OCI-LY7 (cell line): ENCODE measurements at regions not wholly inside any gene's neighbourhood (a gene's known extent, or its start where the extent isn't known, plus 50 kb on each side); places are given as distances from the start of the nearest gene placed in this dataset.

Experiments
- BruUV-seq: library from RNA; stranded (reverse); fragments of 400-500 nt; replicated peaks from 2 replicates; lab custom pipeline; 2021; lab: Mats Ljungman, UMichigan
- CTCF ChIA-PET: fragments of 300-600 bp; sonication (Branson Sonifier 250); formaldehyde crosslinking; loops from one replicate; lab custom pipeline; 2022; ENCODE audit warnings: antibody characterized with exemption; ENCODE audit not compliant: unreplicated experiment; lab: Charles Lee
- POLR2A ChIA-PET: fragments of 300-600 bp; sonication (Branson Sonifier 250); formaldehyde crosslinking; loops from one replicate; lab custom pipeline; 2022; ENCODE audit warnings: antibody characterized with exemption; lab: Charles Lee
- DNase-seq: peaks from one replicate; pipeline ENCODE4 v3.0.0-alpha.2; 2015; ENCODE audit warnings: low spot score
- H2AFZ ChIP-seq: fragments of 200-600 bp; sonication (generic), shearing (Covaris generic); 2 replicates; pipeline ENCODE4 v1.6.1; 2014; ENCODE audit warnings: mild to moderate bottlenecking, antibody characterized with exemption, low read length, moderate library complexity
- H3K27ac ChIP-seq: fragments of 200-600 bp; sonication (generic); 2 replicates; pipeline ENCODE4 v1.5.1; 2014; ENCODE audit warnings: mixed run types, low read depth, mild to moderate bottlenecking, moderate library complexity, low read length, inconsistent platforms; ENCODE audit not compliant: poor library complexity, severe bottlenecking
- H3K36me3 ChIP-seq: fragments of 200-600 bp; sonication (generic); 2 replicates; pipeline ENCODE4 v1.6.1; 2014; ENCODE audit warnings: mild to moderate bottlenecking, antibody characterized with exemption, low read length, moderate library complexity, mixed read lengths; ENCODE audit not compliant: insufficient read depth
- H3K4me1 ChIP-seq: fragments of 200-600 bp; sonication (generic); 2 replicates; pipeline ENCODE4 v1.5.1; 2014; ENCODE audit warnings: mild to moderate bottlenecking, low read length; ENCODE audit not compliant: insufficient read depth, poor library complexity, severe bottlenecking
- H3K4me2 ChIP-seq: fragments of 200-600 bp; sonication (generic); 2 replicates; pipeline ENCODE4 v1.6.1; 2014; ENCODE audit warnings: mild to moderate bottlenecking, low read length
- H3K4me3 ChIP-seq: fragments of 200-600 bp; sonication (generic); 2 replicates; pipeline ENCODE4 v1.5.1; 2014; ENCODE audit warnings: mild to moderate bottlenecking, low read depth, low read length; ENCODE audit not compliant: poor library complexity, severe bottlenecking
- H3K79me2 ChIP-seq: fragments of 200-600 bp; sonication (generic); 2 replicates; pipeline ENCODE4 v1.6.1; 2016; ENCODE audit warnings: low read depth, mild to moderate bottlenecking, low read length, moderate library complexity, mixed read lengths; ENCODE audit not compliant: insufficient read depth
- H3K9me2 ChIP-seq: fragments of 200-600 bp; sonication (generic); 2 replicates; pipeline ENCODE4 v1.6.1; 2016; ENCODE audit warnings: mild to moderate bottlenecking, low read length, mixed read lengths; ENCODE audit not compliant: insufficient read depth
- H3K9me3 ChIP-seq: fragments of 200-600 bp; sonication (generic); 2 replicates; pipeline ENCODE4 v1.6.1; 2014; ENCODE audit warnings: mild to moderate bottlenecking, mixed run types, low read length, mixed read lengths
- H4K20me1 ChIP-seq: fragments of 200-600 bp; sonication (generic); 2 replicates; pipeline ENCODE4 v1.6.1; 2014; ENCODE audit warnings: mild to moderate bottlenecking, antibody characterized with exemption, low read length, moderate library complexity, mixed read lengths; ENCODE audit not compliant: insufficient read depth
- EZH2phosphoT487 ChIP-seq: fragments of 200-600 bp; sonication (generic); IDR thresholded peaks from 2 replicates; pipeline ENCODE4 v1.6.1; 2018; ENCODE audit warnings: low read depth, borderline replicate concordance, mild to moderate bottlenecking, mixed run types, antibody characterized with exemption, low read length, moderate library complexity, mixed read lengths
- intact Hi-C: fragments of 100-400 bp; cut with micrococcal nuclease; formaldehyde crosslinking; loops from one replicate; pipeline ENCODE4 v1.10.0; 2022; ENCODE audit not compliant: unreplicated experiment
- TF ChIP-seq, protein P1 (sequence below): fragments of 200-600 bp; sonication (generic); conservative IDR thresholded peaks from 2 replicates; pipeline ENCODE4 v1.5.1; 2014; ENCODE audit warnings: mild to moderate bottlenecking, antibody characterized with exemption, low read length, moderate library complexity, mixed read lengths

- Histone ChIP-seq H4K20me1 (no peaks in the 10 kb centered on the region), H3K4me3 (no peak overlapping the region), H3K4me2 (no peak overlapping the region), H3K27ac (no peak overlapping the region), H2AFZ (no peak overlapping the region), H3K9me3 (no peaks in the 10 kb centered on the region), H3K9me2 (no peaks in the 10 kb centered on the region), H3K4me1 (no peaks in the 10 kb centered on the region), H3K36me3 (no peaks in the 10 kb centered on the region), H3K79me2 (no peaks in the 10 kb centered on the region)
- no peak for TF ChIP-seq EZH2phosphoT487
- TF ChIP-seq, protein P1, sequence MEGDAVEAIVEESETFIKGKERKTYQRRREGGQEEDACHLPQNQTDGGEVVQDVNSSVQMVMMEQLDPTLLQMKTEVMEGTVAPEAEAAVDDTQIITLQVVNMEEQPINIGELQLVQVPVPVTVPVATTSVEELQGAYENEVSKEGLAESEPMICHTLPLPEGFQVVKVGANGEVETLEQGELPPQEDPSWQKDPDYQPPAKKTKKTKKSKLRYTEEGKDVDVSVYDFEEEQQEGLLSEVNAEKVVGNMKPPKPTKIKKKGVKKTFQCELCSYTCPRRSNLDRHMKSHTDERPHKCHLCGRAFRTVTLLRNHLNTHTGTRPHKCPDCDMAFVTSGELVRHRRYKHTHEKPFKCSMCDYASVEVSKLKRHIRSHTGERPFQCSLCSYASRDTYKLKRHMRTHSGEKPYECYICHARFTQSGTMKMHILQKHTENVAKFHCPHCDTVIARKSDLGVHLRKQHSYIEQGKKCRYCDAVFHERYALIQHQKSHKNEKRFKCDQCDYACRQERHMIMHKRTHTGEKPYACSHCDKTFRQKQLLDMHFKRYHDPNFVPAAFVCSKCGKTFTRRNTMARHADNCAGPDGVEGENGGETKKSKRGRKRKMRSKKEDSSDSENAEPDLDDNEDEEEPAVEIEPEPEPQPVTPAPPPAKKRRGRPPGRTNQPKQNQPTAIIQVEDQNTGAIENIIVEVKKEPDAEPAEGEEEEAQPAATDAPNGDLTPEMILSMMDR: no peak
- no TSS peak for BruUV-seq
- intact Hi-C loops: no loop called here
- POLR2A ChIA-PET: interaction anchor here (0.7 to 1.4 kb wide), 2 partner anchors 18 to 174 kb away, joined by 4 to 6 read pairs; no protein-coding TSS in a partner anchor
- DNase-seq: no peak
- CTCF ChIA-PET: no interaction called here
Measured at GRCh38 chr13:87907202-87907601, 236.0 kb downstream of the SLITRK5 start.

GRCh38 chr13:87919956-87920355 is 248.8 kb downstream of the SLITRK5 start:
- H3K4me1 ChIP-seq: no peaks in the 10 kb centered on the region
- no peak overlapping the region for H3K4me3 ChIP-seq
- H3K9me2 ChIP-seq: no peaks in the 10 kb centered on the region
- H3K4me2 ChIP-seq: no peak overlapping the region
- no peaks in the 10 kb centered on the region for H3K36me3 ChIP-seq
- POLR2A ChIA-PET: no interaction called here
- no TSS peak for BruUV-seq
- H2AFZ ChIP-seq: no peak overlapping the region
- CTCF ChIA-PET: no interaction called here
- H3K9me3 ChIP-seq: no peaks in the 10 kb centered on the region
- no peak for DNase-seq
- H3K27ac ChIP-seq: no peak overlapping the region
- no peaks in the 10 kb centered on the region for H3K79me2 ChIP-seq
- no peak for TF ChIP-seq EZH2phosphoT487
- intact Hi-C loops: no loop called here
- H4K20me1 ChIP-seq: no peaks in the 10 kb centered on the region

DNA sequence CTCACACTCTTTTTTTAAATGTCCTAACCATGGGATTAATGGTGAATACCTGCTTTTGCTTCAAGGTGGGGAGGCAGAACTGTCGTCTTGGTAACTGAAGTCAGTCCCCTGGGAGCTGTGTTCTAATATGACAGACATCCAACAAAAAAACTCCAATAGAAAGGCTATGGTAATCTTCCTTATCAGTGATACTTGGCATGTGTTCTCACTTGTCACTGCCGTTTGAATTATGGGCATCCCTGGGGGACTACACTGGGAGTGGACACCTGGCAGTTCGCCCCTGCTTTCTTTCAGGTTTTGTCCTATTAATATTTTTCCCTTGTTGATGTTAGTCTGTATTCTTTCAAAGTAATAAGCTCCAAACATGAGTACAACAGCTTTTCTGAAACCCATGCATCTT is 252.6 kb downstream of the SLITRK5 start:
- Histone ChIP-seq H2AFZ (no peak overlapping the region), H4K20me1 (no peaks in the 10 kb centered on the region), H3K4me3 (no peak overlapping the region), H3K9me2 (no peaks in the 10 kb centered on the region), H3K9me3 (no peaks in the 10 kb centered on the region), H3K4me2 (no peak overlapping the region), H3K79me2 (no peaks in the 10 kb centered on the region), H3K4me1 (no peaks in the 10 kb centered on the region), H3K36me3 (no peaks in the 10 kb centered on the region), H3K27ac (no peak overlapping the region)
- intact Hi-C loops: no loop called here
- ChIA-PET POLR2A (interaction anchor here (0.5 kb wide), 1 partner anchor 227 kb away, joined by 3 read pairs; no protein-coding TSS in a partner anchor), CTCF (no interaction called here)
- TF ChIP-seq EZH2phosphoT487: no peak
- TF ChIP-seq, protein P1: no peak
- no peak for DNase-seq
- no TSS peak for BruUV-seq
